ENCODE measurements at regions not wholly inside any gene's neighbourhood (a gene's known extent, or its start where the extent isn't known, plus 50 kb on each side); places are given as distances from the start of the nearest gene placed in this dataset.

DNA sequence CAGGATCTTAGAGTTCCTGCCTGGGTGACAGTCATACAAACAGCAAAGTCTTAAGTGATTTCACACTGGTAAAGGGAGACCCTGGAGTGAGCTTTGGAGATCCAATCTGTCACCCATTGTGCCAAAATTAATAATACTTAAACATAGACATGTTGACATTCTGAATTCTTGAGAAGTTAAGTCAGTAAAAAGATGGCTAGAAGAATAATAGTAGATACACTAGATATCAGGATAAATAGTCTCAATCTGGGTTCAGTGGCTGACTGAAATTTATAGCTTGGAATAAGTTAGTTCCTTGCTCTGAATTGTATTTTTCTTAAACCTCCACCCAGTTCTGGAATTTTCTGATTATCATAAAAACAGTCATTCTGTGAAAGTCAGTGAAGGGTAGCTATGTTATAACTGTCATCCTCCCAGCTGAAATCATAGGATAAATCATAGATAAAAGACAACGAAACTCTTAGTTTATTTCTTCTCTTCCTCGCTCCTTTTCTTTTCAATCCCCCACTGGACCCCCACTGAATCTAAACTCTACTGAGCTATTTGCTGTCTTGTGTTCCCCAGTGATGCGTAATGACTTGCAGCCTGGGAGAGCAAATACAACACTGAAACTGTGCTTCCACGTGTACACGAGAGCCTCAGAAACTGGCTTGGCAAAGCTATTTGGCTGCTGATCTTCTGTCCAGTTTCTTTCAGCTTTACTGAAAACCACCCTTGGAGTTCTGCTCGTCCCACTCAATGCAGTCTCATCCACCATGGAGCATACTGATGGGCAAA is 175.4 kb upstream of the TP63 start:
- Histone ChIP-seq H3K27me3 (replicated peaks; ENCODE audit: control insufficient read depth, insufficient read depth, low read length) (no peaks in the 10 kb centered on the region), H3K36me3 (ENCODE audit: control insufficient read depth, insufficient read depth, low read length, severe bottlenecking) (no peaks in the 10 kb centered on the region), H3K4me3 (ENCODE audit: low read length) (no peak overlapping the region), H3K9ac (ENCODE audit: low read length) (no peak overlapping the region), H3K4me1 (ENCODE audit: control insufficient read depth, insufficient read depth, low read length) (peaks cover 4% of the 10 kb centered on the region), H3K9me3 (ENCODE audit: control insufficient read depth, low read length) (no peaks in the 10 kb centered on the region)
- DNase-seq (ENCODE audit: low read depth): no peak

- no peak overlapping the region for H3K9ac ChIP-seq (ENCODE audit: low read length)
- no peaks in the 10 kb centered on the region for H3K9me3 ChIP-seq (ENCODE audit: control insufficient read depth, low read length)
- H3K4me1 ChIP-seq (ENCODE audit: control insufficient read depth, insufficient read depth, low read length): peaks cover 4% of the 10 kb centered on the region
- no peaks in the 10 kb centered on the region for H3K27me3 ChIP-seq (replicated peaks; ENCODE audit: control insufficient read depth, insufficient read depth, low read length)
- DNase-seq (ENCODE audit: low read depth): no peak
- H3K4me3 ChIP-seq (ENCODE audit: low read length): no peak overlapping the region
- no peaks in the 10 kb centered on the region for H3K36me3 ChIP-seq (ENCODE audit: control insufficient read depth, insufficient read depth, low read length, severe bottlenecking)
These were observed 174.0 kb upstream of the TP63 start for GRCh38 chr3:189457201-189457607.

- H3K4me3 ChIP-seq (ENCODE audit: low read length): no peak overlapping the region
- no peaks in the 10 kb centered on the region for H3K9me3 ChIP-seq (ENCODE audit: control insufficient read depth, low read length)
These were observed 173.4 kb upstream of the TP63 start for GRCh38 chr3:189457631-189458412.

GRCh38 chr3:189458528-189458927 is 172.7 kb upstream of the TP63 start:
- peak; percentile 2 for DNase-seq (ENCODE audit: low read depth)
- Histone ChIP-seq H3K9me3 (ENCODE audit: control insufficient read depth, low read length) (no peaks in the 10 kb centered on the region), H3K36me3 (ENCODE audit: control insufficient read depth, insufficient read depth, low read length, severe bottlenecking) (no peaks in the 10 kb centered on the region), H3K4me3 (ENCODE audit: low read length) (no peak overlapping the region), H3K4me1 (ENCODE audit: control insufficient read depth, insufficient read depth, low read length) (peaks cover 4% of the 10 kb centered on the region), H3K27me3 (replicated peaks; ENCODE audit: control insufficient read depth, insufficient read depth, low read length) (no peaks in the 10 kb centered on the region), H3K9ac (ENCODE audit: low read length) (no peak overlapping the region)

More at GRCh38 chr3:189457631-189458412, 173.4 kb upstream of the TP63 start:
- H3K27me3 ChIP-seq (replicated peaks; ENCODE audit: control insufficient read depth, insufficient read depth, low read length): no peaks in the 10 kb centered on the region
- H3K9ac ChIP-seq (ENCODE audit: low read length): no peak overlapping the region
- H3K36me3 ChIP-seq (ENCODE audit: control insufficient read depth, insufficient read depth, low read length, severe bottlenecking): no peaks in the 10 kb centered on the region
- H3K4me1 ChIP-seq (ENCODE audit: control insufficient read depth, insufficient read depth, low read length): peaks cover 4% of the 10 kb centered on the region
- DNase-seq (ENCODE audit: low read depth): no peak

GRCh38 chr3:189459231-189459630 is 172.0 kb upstream of the TP63 start:
- Histone ChIP-seq H3K4me3 (ENCODE audit: low read length) (no peak overlapping the region), H3K27me3 (replicated peaks; ENCODE audit: control insufficient read depth, insufficient read depth, low read length) (no peaks in the 10 kb centered on the region), H3K9ac (ENCODE audit: low read length) (no peak overlapping the region), H3K4me1 (ENCODE audit: control insufficient read depth, insufficient read depth, low read length) (no peaks in the 10 kb centered on the region), H3K9me3 (ENCODE audit: control insufficient read depth, low read length) (no peaks in the 10 kb centered on the region), H3K36me3 (ENCODE audit: control insufficient read depth, insufficient read depth, low read length, severe bottlenecking) (no peaks in the 10 kb centered on the region)
- DNase-seq (ENCODE audit: low read depth): no peak

DNA sequence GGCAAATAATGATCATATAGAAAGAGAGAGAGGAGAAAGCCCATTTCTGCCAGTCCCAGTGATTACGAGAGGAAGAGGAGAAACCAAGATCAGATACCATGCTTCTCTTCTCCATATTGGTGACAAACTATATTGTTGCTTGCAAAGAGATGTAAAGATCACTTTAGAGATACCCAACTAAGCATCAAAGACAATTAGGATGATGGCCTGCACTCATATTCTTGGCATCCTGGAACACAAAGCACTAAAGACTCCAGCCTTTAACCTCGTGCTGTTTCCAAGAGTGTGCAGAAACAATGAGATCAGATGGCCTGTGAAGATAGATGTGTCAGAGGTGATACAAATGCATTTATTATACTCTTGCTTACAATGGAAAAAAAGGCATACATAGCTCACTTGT is 170.7 kb upstream of the TP63 start:
- Histone ChIP-seq H3K36me3 (ENCODE audit: control insufficient read depth, insufficient read depth, low read length, severe bottlenecking) (no peaks in the 10 kb centered on the region), H3K4me1 (ENCODE audit: control insufficient read depth, insufficient read depth, low read length) (no peaks in the 10 kb centered on the region), H3K27me3 (replicated peaks; ENCODE audit: control insufficient read depth, insufficient read depth, low read length) (no peaks in the 10 kb centered on the region), H3K9me3 (ENCODE audit: control insufficient read depth, low read length) (no peaks in the 10 kb centered on the region), H3K4me3 (ENCODE audit: low read length) (no peak overlapping the region), H3K9ac (ENCODE audit: low read length) (no peak overlapping the region)
- DNase-seq (ENCODE audit: low read depth): no peak

DNA sequence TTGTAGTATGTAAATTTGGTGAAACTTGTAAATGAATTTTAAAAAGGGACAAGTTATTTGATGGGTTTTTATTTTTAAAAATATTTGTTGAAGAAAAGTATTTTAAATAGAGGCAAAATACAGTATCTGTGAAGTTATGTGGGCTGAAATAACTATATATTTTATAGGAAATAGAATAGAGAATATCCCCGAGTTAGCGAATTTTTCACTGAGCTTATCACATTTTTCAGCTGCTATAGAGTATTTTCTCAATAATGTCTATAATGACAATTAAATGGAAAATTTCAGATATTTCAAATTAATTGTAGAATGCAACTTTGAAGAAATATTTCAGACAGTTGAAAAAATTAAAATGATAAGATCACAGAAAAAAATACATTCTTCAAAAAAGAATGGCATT is 166.4 kb upstream of the TP63 start:
- no peaks in the 10 kb centered on the region for H3K36me3 ChIP-seq (ENCODE audit: control insufficient read depth, insufficient read depth, low read length, severe bottlenecking)
- no peaks in the 10 kb centered on the region for H3K27me3 ChIP-seq (replicated peaks; ENCODE audit: control insufficient read depth, insufficient read depth, low read length)
- H3K9ac ChIP-seq (ENCODE audit: low read length): no peak overlapping the region
- no peaks in the 10 kb centered on the region for H3K4me1 ChIP-seq (ENCODE audit: control insufficient read depth, insufficient read depth, low read length)
- no peak overlapping the region for H3K4me3 ChIP-seq (ENCODE audit: low read length)
- no peak for DNase-seq (ENCODE audit: low read depth)
- no peaks in the 10 kb centered on the region for H3K9me3 ChIP-seq (ENCODE audit: control insufficient read depth, low read length)

DNA sequence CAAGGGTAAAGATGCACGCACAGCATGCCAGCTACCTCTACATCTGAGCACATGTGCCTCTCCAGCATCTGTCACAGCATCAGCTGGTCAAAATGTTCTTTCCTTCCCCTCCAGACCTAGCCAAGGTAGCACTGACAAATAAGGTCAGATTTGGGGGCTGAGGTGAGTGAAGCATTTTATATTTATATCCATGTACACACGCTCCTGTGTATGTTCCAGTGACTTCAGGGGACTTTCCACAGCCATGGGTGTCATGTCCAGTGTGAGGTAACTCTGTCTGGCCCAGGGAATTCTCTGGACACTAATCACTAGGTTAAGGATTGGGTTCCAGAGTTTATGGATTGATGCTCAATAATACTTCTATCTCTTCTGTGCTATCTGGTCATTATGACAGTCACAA is 165.2 kb upstream of the TP63 start:
- no peak overlapping the region for H3K9ac ChIP-seq (ENCODE audit: low read length)
- H3K4me1 ChIP-seq (ENCODE audit: control insufficient read depth, insufficient read depth, low read length): no peaks in the 10 kb centered on the region
- no peak for DNase-seq (ENCODE audit: low read depth)
- no peaks in the 10 kb centered on the region for H3K36me3 ChIP-seq (ENCODE audit: control insufficient read depth, insufficient read depth, low read length, severe bottlenecking)
- no peaks in the 10 kb centered on the region for H3K9me3 ChIP-seq (ENCODE audit: control insufficient read depth, low read length)
- no peaks in the 10 kb centered on the region for H3K27me3 ChIP-seq (replicated peaks; ENCODE audit: control insufficient read depth, insufficient read depth, low read length)
- H3K4me3 ChIP-seq (ENCODE audit: low read length): no peak overlapping the region

DNA sequence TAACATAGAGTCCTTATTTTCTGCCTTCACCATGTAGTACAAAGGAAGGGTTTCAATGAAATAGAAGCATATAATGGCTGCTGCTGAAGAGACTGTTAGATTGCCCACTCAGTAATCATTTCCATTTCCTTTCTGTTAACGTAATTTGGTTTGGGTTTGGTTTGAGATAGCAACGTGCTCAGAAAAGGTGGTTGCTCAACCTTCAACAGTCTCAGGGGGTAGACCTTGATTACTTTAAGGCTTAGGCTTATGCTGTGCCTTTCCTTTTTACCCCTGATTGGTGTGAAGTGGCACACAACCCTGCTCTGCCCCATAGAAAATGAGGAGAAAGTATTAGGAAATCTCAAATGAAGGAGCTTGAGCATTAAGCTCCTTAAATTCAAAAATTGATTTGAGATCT is 163.7 kb upstream of the TP63 start:
- no peak overlapping the region for H3K4me3 ChIP-seq (ENCODE audit: low read length)
- DNase-seq (ENCODE audit: low read depth): no peak
- H3K36me3 ChIP-seq (ENCODE audit: control insufficient read depth, insufficient read depth, low read length, severe bottlenecking): no peaks in the 10 kb centered on the region
- no peaks in the 10 kb centered on the region for H3K27me3 ChIP-seq (replicated peaks; ENCODE audit: control insufficient read depth, insufficient read depth, low read length)
- H3K9me3 ChIP-seq (ENCODE audit: control insufficient read depth, low read length): no peaks in the 10 kb centered on the region
- no peaks in the 10 kb centered on the region for H3K4me1 ChIP-seq (ENCODE audit: control insufficient read depth, insufficient read depth, low read length)
- H3K9ac ChIP-seq (ENCODE audit: low read length): no peak overlapping the region

DNA sequence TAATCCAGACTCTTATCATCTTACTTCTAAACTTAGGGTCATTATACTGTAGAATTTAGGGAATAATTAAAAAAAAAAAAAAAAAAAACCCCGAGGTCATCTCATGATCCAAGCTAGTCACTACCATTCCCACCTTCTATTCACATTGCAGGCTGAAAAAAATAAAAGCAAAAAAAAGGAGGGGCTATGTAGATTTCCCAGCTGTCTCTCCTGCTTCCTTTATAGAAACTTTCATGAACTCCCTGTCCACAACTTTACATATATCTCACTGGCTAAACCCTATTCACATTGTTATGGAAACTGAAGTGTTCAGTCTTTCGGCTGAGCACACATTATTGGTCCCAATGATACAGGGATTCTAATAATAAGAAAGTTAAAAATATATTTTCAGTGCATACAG is 156.2 kb upstream of the TP63 start:
- H3K4me1 ChIP-seq (ENCODE audit: control insufficient read depth, insufficient read depth, low read length): no peaks in the 10 kb centered on the region
- H3K36me3 ChIP-seq (ENCODE audit: control insufficient read depth, insufficient read depth, low read length, severe bottlenecking): no peaks in the 10 kb centered on the region
- H3K9me3 ChIP-seq (ENCODE audit: control insufficient read depth, low read length): no peaks in the 10 kb centered on the region
- H3K4me3 ChIP-seq (ENCODE audit: low read length): no peak overlapping the region
- H3K9ac ChIP-seq (ENCODE audit: low read length): no peak overlapping the region
- H3K27me3 ChIP-seq (replicated peaks; ENCODE audit: control insufficient read depth, insufficient read depth, low read length): no peaks in the 10 kb centered on the region
- DNase-seq (ENCODE audit: low read depth): no peak

DNA sequence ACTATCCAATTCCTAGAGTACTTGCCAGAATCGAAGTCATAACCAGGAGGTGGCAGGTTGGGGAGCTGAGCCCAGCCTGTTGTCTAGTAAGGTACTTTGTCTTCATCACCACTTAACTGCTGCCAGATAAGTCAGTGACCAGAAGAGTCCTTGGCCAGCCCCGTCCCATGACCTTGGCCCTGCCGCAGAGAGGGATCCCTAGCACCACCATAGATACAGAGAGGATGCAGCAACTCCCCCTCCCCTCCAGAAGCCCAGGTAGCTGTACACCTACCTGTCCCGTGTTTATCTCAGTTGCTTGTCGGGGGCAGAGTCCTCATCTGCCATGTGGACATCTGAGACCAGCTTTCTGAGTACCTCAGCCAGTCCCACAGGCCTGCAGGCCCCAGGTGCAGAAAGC is 153.6 kb upstream of the TP63 start:
- DNase-seq (ENCODE audit: low read depth): no peak
- no peaks in the 10 kb centered on the region for H3K9me3 ChIP-seq (ENCODE audit: control insufficient read depth, low read length)
- no peaks in the 10 kb centered on the region for H3K36me3 ChIP-seq (ENCODE audit: control insufficient read depth, insufficient read depth, low read length, severe bottlenecking)
- no peak overlapping the region for H3K4me3 ChIP-seq (ENCODE audit: low read length)
- H3K4me1 ChIP-seq (ENCODE audit: control insufficient read depth, insufficient read depth, low read length): no peaks in the 10 kb centered on the region
- H3K27me3 ChIP-seq (replicated peaks; ENCODE audit: control insufficient read depth, insufficient read depth, low read length): no peaks in the 10 kb centered on the region
- no peak overlapping the region for H3K9ac ChIP-seq (ENCODE audit: low read length)
